Astrocyte (in vitro differentiated cells and primary cell): ENCODE measurements at regions not wholly inside any gene's neighbourhood (a gene's known extent, or its start where the extent isn't known, plus 50 kb on each side); places are given as distances from the start of the nearest gene placed in this dataset.

Experiments
- DNase-seq: peaks from one replicate; pipeline ENCODE4 v3.0.0-alpha.2; 2010; ENCODE audit warnings: low read depth
- FAIRE-seq: peaks from 2 replicates; lab custom pipeline; 2011; peaks lifted over from hg19 to GRCh38; lab: Jason Lieb, UNC
- H2AFZ ChIP-seq: 2 replicates; pipeline ENCODE4 v1.6.0; 2012; ENCODE audit warnings: low read depth, low read length, inconsistent platforms
- H3K27ac ChIP-seq: 2 replicates; pipeline ENCODE4 v1.5.1; 2011; ENCODE audit warnings: low read depth, low read length, inconsistent platforms
- H3K27me3 ChIP-seq: 2 replicates; pipeline ENCODE4 v1.6.0; 2011; ENCODE audit warnings: low read length, inconsistent platforms; ENCODE audit not compliant: insufficient read depth
- H3K36me3 ChIP-seq: 2 replicates; pipeline ENCODE4 v1.5.1; 2011; ENCODE audit warnings: low read length, inconsistent platforms; ENCODE audit not compliant: insufficient read depth
- H3K4me1 ChIP-seq: 2 replicates; pipeline ENCODE4 v1.5.1; 2011; ENCODE audit warnings: low read length, inconsistent platforms; ENCODE audit not compliant: insufficient read depth
- H3K4me2 ChIP-seq: 2 replicates; pipeline ENCODE4 v1.6.0; 2012; ENCODE audit warnings: low read length, inconsistent platforms
- H3K4me3 ChIP-seq: 2 replicates; pipeline ENCODE4 v1.5.1; 2011; ENCODE audit warnings: low read depth, mild to moderate bottlenecking, low read length, inconsistent platforms; ENCODE audit not compliant: insufficient read depth
- H3K79me2 ChIP-seq: 2 replicates; pipeline ENCODE4 v1.6.0; 2012; ENCODE audit warnings: mild to moderate bottlenecking, low read length, inconsistent platforms; ENCODE audit not compliant: insufficient read depth
- H3K9ac ChIP-seq: 2 replicates; pipeline ENCODE4 v1.6.0; 2012; ENCODE audit warnings: mild to moderate bottlenecking, low read length, inconsistent platforms
- H3K9me3 ChIP-seq: 2 replicates; pipeline ENCODE4 v1.5.1; 2012; ENCODE audit warnings: low read depth, mild to moderate bottlenecking, low read length, inconsistent platforms; ENCODE audit not compliant: insufficient read depth
- H4K20me1 ChIP-seq: 2 replicates; pipeline ENCODE4 v1.6.0; 2012; ENCODE audit warnings: low read length, inconsistent platforms; ENCODE audit not compliant: insufficient read depth
- H3K27ac Mint-ChIP-seq: one replicate; pipeline ENCODE4 v1.8.0; 2021; ENCODE audit warnings: mild to moderate bottlenecking, mixed read lengths; ENCODE audit not compliant: unreplicated experiment
- H3K27me3 Mint-ChIP-seq: one replicate; pipeline ENCODE4 v1.8.0; 2021; ENCODE audit warnings: low read depth, mixed read lengths; ENCODE audit not compliant: unreplicated experiment
- H3K36me3 Mint-ChIP-seq: one replicate; pipeline ENCODE4 v1.8.0; 2021; ENCODE audit warnings: low read depth, mixed read lengths; ENCODE audit not compliant: unreplicated experiment
- H3K4me1 Mint-ChIP-seq: one replicate; pipeline ENCODE4 v1.8.0; 2021; ENCODE audit warnings: low read depth, mixed read lengths; ENCODE audit not compliant: unreplicated experiment
- H3K4me3 Mint-ChIP-seq: one replicate; pipeline ENCODE4 v1.8.0; 2021; ENCODE audit warnings: mild to moderate bottlenecking, moderate library complexity, mixed read lengths; ENCODE audit not compliant: unreplicated experiment
- H3K9me3 Mint-ChIP-seq: one replicate; pipeline ENCODE4 v1.8.0; 2021; ENCODE audit warnings: mild to moderate bottlenecking, mixed read lengths; ENCODE audit not compliant: unreplicated experiment
- CTCF ChIP-seq: IDR thresholded peaks from 2 replicates; pipeline ENCODE4 v1.5.1; 2011; ENCODE audit warnings: low read depth, mild to moderate bottlenecking, inconsistent platforms, low read length, moderate library complexity; ENCODE audit not compliant: insufficient read depth
- EZH2 ChIP-seq: IDR thresholded peaks from 2 replicates; pipeline ENCODE4 v1.6.1; 2012; ENCODE audit warnings: mild to moderate bottlenecking, low read length, inconsistent platforms; ENCODE audit not compliant: insufficient read depth

- Mint-ChIP-seq H3K36me3 (no peaks in the 10 kb centered on the region), H3K9me3 (peaks cover 4% of the 10 kb centered on the region), H3K4me3 (no peak overlapping the region), H3K27ac (no peak overlapping the region), H3K27me3 (no peaks in the 10 kb centered on the region), H3K4me1 (no peaks in the 10 kb centered on the region)
- TF ChIP-seq EZH2 (no peak), CTCF (no peak)
- Histone ChIP-seq H2AFZ (no peak overlapping the region), H3K4me1 (no peaks in the 10 kb centered on the region), H3K9ac (no peak overlapping the region), H3K27me3 (no peaks in the 10 kb centered on the region), H3K36me3 (no peaks in the 10 kb centered on the region), H3K4me2 (no peak overlapping the region), H3K79me2 (no peaks in the 10 kb centered on the region), H3K4me3 (no peak overlapping the region), H3K9me3 (no peaks in the 10 kb centered on the region), H3K27ac (no peak overlapping the region), H4K20me1 (no peaks in the 10 kb centered on the region)
- DNase-seq (no peak), FAIRE-seq (no peak)
Observed at GRCh38 chr3:67145738-67146137, 147.6 kb downstream of the KBTBD8 start.

- Histone ChIP-seq H3K79me2 (no peaks in the 10 kb centered on the region), H3K4me1 (no peaks in the 10 kb centered on the region), H3K9ac (no peak overlapping the region), H3K4me3 (no peak overlapping the region), H3K36me3 (no peaks in the 10 kb centered on the region), H3K9me3 (no peaks in the 10 kb centered on the region), H2AFZ (no peak overlapping the region), H3K27ac (no peak overlapping the region), H3K4me2 (no peak overlapping the region), H4K20me1 (no peaks in the 10 kb centered on the region), H3K27me3 (no peaks in the 10 kb centered on the region)
- Mint-ChIP-seq H3K4me1 (no peaks in the 10 kb centered on the region), H3K4me3 (no peak overlapping the region), H3K36me3 (no peaks in the 10 kb centered on the region), H3K27ac (no peak overlapping the region), H3K27me3 (no peaks in the 10 kb centered on the region), H3K9me3 (peaks cover 3% of the 10 kb centered on the region)
- TF ChIP-seq CTCF: no peak
- TF ChIP-seq EZH2: no peak
- no peak for FAIRE-seq
- no peak for DNase-seq
Observed at GRCh38 chr3:67154429-67154828, 156.3 kb downstream of the KBTBD8 start.

GRCh38 chr3:67167481-67167880 lies 169.4 kb downstream of the KBTBD8 start:
- H3K4me3 ChIP-seq: no peak overlapping the region
- no peaks in the 10 kb centered on the region for H3K36me3 ChIP-seq
- H2AFZ ChIP-seq: no peak overlapping the region
- H3K9ac ChIP-seq: no peak overlapping the region
- H3K4me3 Mint-ChIP-seq: no peak overlapping the region
- FAIRE-seq: no peak
- DNase-seq: no peak
- no peaks in the 10 kb centered on the region for H3K36me3 Mint-ChIP-seq
- H3K4me2 ChIP-seq: no peak overlapping the region
- no peak for TF ChIP-seq EZH2
- no peak for TF ChIP-seq CTCF
- H3K9me3 ChIP-seq: no peaks in the 10 kb centered on the region
- no peaks in the 10 kb centered on the region for H3K4me1 ChIP-seq
- no peaks in the 10 kb centered on the region for H3K79me2 ChIP-seq
- H3K4me1 Mint-ChIP-seq: no peaks in the 10 kb centered on the region
- no peaks in the 10 kb centered on the region for H4K20me1 ChIP-seq
- H3K27ac Mint-ChIP-seq: no peak overlapping the region
- no peaks in the 10 kb centered on the region for H3K27me3 Mint-ChIP-seq
- H3K27me3 ChIP-seq: no peaks in the 10 kb centered on the region
- H3K27ac ChIP-seq: no peak overlapping the region
- H3K9me3 Mint-ChIP-seq: no peaks in the 10 kb centered on the region
